ENCODE measurements at regions not wholly inside any gene's neighbourhood (a gene's known extent, or its start where the extent isn't known, plus 50 kb on each side); places are given as distances from the start of the nearest gene placed in this dataset.
A peak's percentile ranks its signal among the peaks of the same experiment; 100 is the strongest.

DNA sequence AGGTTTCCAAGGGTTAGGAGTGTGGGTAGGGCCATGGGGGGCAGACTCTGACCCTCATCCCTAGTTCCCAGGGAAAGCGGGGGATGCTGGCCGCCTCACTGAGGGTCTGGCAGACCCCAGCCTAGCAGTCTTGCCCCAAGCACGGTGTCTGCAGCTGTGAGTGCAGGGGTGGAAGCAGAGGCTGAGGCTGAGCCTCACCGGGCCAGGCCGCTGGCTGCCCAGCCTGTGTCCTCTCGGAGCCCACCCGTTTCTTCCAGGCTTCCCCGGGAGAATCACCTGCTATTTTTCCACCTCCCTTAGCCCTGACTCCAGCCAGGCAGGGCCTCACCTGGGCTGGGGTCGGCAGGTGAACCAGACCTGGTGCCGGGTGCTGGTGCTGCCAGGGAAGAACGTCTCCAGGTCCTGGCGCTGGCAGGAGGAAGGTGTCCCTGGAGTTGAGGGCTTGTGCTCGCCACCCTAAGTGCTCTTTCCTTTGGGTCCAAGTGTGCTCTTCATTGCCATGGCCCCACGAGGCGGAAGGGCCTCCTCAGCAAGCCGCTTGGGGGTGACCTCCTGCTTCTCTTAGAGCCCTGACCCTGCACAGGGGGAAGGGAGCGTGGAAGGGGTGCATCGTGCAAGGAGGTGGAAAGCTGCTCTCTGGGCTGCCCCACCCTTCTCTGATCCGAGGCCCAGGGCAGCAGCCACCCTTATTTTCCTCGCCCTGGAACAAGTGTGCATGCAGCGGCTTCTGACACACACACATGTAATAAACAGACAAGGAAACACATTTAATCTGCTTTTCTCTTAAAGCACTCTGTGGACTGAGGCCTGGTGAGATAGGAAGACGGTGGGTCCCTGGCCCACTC, 112.7 kb downstream of the FAM53A start:
- Histone ChIP-seq H3K4me1 (peaks cover 0 to 5% (median 2%) of the 10 kb centered on the region in 4 donors), H3K36me3 (no peaks in the 10 kb centered on the region), H3K27ac (no peak overlapping the region), H3K27me3 (peaks cover 23% of the 10 kb centered on the region), H3K9me3 (no peaks in the 10 kb centered on the region), H3K4me3 (no peak overlapping the region)
- TF ChIP-seq, protein P1, sequence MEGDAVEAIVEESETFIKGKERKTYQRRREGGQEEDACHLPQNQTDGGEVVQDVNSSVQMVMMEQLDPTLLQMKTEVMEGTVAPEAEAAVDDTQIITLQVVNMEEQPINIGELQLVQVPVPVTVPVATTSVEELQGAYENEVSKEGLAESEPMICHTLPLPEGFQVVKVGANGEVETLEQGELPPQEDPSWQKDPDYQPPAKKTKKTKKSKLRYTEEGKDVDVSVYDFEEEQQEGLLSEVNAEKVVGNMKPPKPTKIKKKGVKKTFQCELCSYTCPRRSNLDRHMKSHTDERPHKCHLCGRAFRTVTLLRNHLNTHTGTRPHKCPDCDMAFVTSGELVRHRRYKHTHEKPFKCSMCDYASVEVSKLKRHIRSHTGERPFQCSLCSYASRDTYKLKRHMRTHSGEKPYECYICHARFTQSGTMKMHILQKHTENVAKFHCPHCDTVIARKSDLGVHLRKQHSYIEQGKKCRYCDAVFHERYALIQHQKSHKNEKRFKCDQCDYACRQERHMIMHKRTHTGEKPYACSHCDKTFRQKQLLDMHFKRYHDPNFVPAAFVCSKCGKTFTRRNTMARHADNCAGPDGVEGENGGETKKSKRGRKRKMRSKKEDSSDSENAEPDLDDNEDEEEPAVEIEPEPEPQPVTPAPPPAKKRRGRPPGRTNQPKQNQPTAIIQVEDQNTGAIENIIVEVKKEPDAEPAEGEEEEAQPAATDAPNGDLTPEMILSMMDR (IDR thresholded peaks at IDR 0.05): no peak
- TF ChIP-seq POLR2A (IDR thresholded peaks at IDR 0.05) (no peak), POLR2AphosphoS5 (IDR thresholded peaks at IDR 0.05) (no peak), EP300 (IDR thresholded peaks at IDR 0.05; ENCODE audit: low read depth) (no peak)
- DNase-seq: no peak
- WGBS, 2 donors (ENCODE audit: low coverage in 1 of 2): 69% methylated on average over 22 of the region's 22 CpGs; no CpG with 5 or more reads in 1 of the 2 donors
- intact Hi-C loops (cut with DNase I; ENCODE audit: low total_unique reads) (no loop called here), in situ Hi-C loops (cut with MboI; ENCODE audit: low pct_ligation_motif_present in 1 of 4, low pct_unique_long_range_greater_than_20kb in 1 of 4, low sequenced_read_pairs in 3 of 4) (no loop called here)

DNA sequence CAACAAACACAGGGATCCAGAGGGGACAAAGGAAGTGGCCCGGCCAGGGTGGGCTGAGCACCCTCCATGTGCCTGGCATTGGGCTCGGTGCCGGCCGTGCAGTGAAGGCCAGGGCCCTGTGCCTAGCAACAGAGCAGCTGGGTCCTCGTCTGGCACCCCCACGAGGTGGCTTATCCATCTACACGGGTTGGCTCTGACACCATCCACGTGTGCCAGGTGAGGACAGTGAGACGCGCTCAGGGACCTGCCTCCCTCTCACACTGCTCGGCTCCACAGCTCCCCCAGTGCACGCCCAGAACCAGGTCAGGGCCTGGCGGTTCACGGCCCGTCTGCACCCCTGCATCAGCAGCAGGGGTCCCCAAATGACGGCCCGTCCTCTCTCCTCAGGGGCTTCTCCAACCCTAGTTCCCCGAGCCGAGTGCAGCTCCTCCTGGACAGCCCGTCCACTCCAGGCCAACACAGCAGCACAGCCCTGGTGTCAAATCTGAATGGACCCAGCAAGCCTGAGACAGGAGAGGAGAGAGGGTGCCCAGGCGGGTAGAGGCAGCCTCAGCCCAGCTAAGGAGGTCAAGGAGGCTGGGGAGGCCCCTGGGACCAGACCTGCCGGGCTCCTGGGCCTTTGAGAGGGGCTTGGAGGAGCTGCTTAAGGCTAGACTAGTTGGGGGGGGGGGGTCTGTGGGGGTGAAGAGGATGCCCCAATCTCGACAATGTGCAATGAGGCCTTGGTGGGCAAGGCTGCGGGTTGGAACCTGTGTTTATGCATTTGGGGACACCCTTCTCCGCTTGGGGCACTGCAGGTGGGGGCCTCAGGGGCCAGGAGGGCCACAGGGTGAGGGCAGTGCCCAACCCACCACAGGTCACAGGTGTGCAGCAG, 113.6 kb downstream of the FAM53A start:
- H3K9me3 ChIP-seq: no peaks in the 10 kb centered on the region
- no peaks in the 10 kb centered on the region for H3K36me3 ChIP-seq
- intact Hi-C loops (cut with DNase I; ENCODE audit: low total_unique reads): no loop called here
- H3K27ac ChIP-seq: no peak overlapping the region
- no peak for TF ChIP-seq POLR2A (IDR thresholded peaks at IDR 0.05)
- no peak for TF ChIP-seq EP300 (IDR thresholded peaks at IDR 0.05; ENCODE audit: low read depth)
- TF ChIP-seq, protein P1 (IDR thresholded peaks at IDR 0.05): no peak
- no peak for TF ChIP-seq POLR2AphosphoS5 (IDR thresholded peaks at IDR 0.05)
- H3K27me3 ChIP-seq: peaks cover 31% of the 10 kb centered on the region
- H3K4me3 ChIP-seq: no peak overlapping the region
- no peak for DNase-seq
- in situ Hi-C loops (cut with MboI; ENCODE audit: low pct_ligation_motif_present in 1 of 4, low pct_unique_long_range_greater_than_20kb in 1 of 4, low sequenced_read_pairs in 3 of 4): no loop called here
- 72% methylated on average over 25 of the region's 25 CpGs; no CpG with 5 or more reads in 1 of the 2 donors for WGBS, 2 donors (ENCODE audit: low coverage in 1 of 2)
- peaks cover 0 to 5% (median 2%) of the 10 kb centered on the region in 4 donors for H3K4me1 ChIP-seq

DNA sequence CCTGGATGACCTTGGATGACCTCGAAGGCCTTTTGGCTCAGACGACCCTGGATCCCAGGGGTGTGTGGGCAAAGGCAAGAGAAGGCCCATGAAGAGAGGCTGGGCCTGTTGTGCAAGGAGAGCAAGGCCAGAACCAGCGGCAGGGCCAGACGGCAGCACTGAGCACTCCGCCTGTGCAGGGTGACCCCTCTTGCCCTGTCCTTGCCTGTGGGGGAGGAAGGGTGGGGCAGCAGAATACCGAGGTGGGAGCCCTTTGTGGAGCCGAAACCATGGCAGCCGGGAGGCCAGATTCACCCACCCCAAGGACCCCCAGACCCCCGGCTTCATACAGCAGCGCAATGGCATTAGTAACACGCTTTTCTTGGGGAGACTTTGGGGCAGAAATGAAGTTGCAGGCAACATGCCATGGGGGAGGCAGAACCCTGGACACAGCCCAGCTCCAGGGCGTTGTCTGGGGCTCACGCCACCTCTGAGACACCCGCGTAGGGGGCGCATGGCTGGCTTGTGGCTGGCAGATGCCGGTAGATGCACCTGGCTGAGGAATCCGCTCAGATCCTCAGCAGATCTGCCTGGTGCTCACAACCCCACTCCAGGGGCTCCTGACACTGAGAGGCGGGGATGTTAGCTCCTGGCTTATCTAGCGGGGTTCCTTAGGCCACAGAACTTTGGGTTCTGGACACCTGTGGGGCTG, 114.5 kb downstream of the FAM53A start:
- intact Hi-C loops (cut with DNase I; ENCODE audit: low total_unique reads): no loop called here
- in situ Hi-C loops (cut with MboI; ENCODE audit: low pct_ligation_motif_present in 1 of 4, low pct_unique_long_range_greater_than_20kb in 1 of 4, low sequenced_read_pairs in 3 of 4): no loop called here
- H3K36me3 ChIP-seq: no peaks in the 10 kb centered on the region
- H3K9me3 ChIP-seq: no peaks in the 10 kb centered on the region
- WGBS, 2 donors (ENCODE audit: low coverage in 1 of 2): 61 to 66% methylated on average over 4 to 13 of the region's 20 CpGs
- peak overlapping the region in 1 of 4 donors; percentile 2 for H3K27ac ChIP-seq
- peaks cover 0 to 5% (median 2%) of the 10 kb centered on the region in 4 donors for H3K4me1 ChIP-seq
- no peak for DNase-seq
- peaks cover 40% of the 10 kb centered on the region for H3K27me3 ChIP-seq
- H3K4me3 ChIP-seq: no peak overlapping the region
- TF ChIP-seq POLR2AphosphoS5 (IDR thresholded peaks at IDR 0.05): no peak

DNA sequence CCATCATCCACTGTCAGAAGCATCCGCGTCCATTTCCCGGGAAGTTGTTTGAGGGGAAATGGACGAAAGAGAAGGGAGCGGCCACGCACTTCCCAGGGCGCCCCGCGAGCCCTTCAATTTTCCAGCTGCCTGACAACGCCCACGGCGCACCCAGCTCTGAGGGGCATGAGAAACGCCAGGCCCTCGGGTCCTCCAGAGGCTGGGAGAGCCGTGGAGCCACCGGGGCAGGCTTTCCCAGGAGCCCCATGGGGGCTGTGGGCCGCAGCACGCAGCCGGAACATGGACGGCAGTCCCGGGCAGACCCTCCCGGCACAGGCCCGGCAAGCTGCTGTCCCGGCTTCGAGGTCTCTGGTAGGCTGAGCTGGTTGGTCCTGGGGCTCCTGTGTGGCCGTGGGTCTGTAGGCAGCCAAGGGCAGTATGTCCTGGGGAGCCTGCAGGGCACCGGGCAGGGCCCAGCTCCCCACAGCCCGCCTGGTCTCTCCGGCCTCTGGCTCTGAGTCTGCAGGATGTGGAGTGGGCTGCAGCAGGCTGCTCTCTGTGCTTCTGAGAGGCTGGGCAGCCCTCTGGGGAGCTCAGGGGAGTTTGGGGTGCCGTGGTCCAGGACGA, 115.2 kb downstream of the FAM53A start:
- DNase-seq: no peak
- Histone ChIP-seq H3K36me3 (no peaks in the 10 kb centered on the region), H3K27me3 (peaks cover 46% of the 10 kb centered on the region), H3K27ac (peak overlapping the region in 1 of 4 donors; percentile 2), H3K9me3 (no peaks in the 10 kb centered on the region), H3K4me3 (no peak overlapping the region), H3K4me1 (peaks cover 0 to 5% (median 2%) of the 10 kb centered on the region in 4 donors)
- in situ Hi-C loops (cut with MboI; ENCODE audit: low pct_ligation_motif_present in 1 of 4, low pct_unique_long_range_greater_than_20kb in 1 of 4, low sequenced_read_pairs in 3 of 4) (no loop called here), intact Hi-C loops (cut with DNase I; ENCODE audit: low total_unique reads) (no loop called here)
- 78% methylated on average over 27 of the region's 31 CpGs; no CpG with 5 or more reads in 1 of the 2 donors for WGBS, 2 donors (ENCODE audit: low coverage in 1 of 2)
- TF ChIP-seq POLR2A (IDR thresholded peaks at IDR 0.05): no peak
- TF ChIP-seq POLR2AphosphoS5 (IDR thresholded peaks at IDR 0.05): no peak
- TF ChIP-seq EP300 (IDR thresholded peaks at IDR 0.05; ENCODE audit: low read depth): no peak
- TF ChIP-seq, protein P1 (IDR thresholded peaks at IDR 0.05): no peak

Measured in transverse colon (tissue), 4 donors.